ENCODE measurements at regions not wholly inside any gene's neighbourhood (a gene's known extent, or its start where the extent isn't known, plus 50 kb on each side); places are given as distances from the start of the nearest gene placed in this dataset.

GRCh38 chr10:120715171-120715570 lies 136.0 kb upstream of the WDR11 start:
- DNase-seq = no peak
- POLR2A ChIA-PET = no interaction called here
- no peaks in the 10 kb centered on the region for H3K4me1 ChIP-seq (ENCODE audit: control insufficient read depth in 1 of 2, extremely low read depth in 1 of 2, insufficient read depth in 2 of 2, low read length in 2 of 2)
- H3K27me3 Mint-ChIP-seq = no peaks in the 10 kb centered on the region
- no peak for ATAC-seq (replicated peaks in 1 of 4)
- H3K27ac Mint-ChIP-seq = no peak overlapping the region
- no peaks in the 10 kb centered on the region for H3K36me3 Mint-ChIP-seq
- H3K9me3 Mint-ChIP-seq = peaks cover 0 to 4% (median 0%) of the 10 kb centered on the region in 3 donors
- H3K9me3 ChIP-seq = no peaks in the 10 kb centered on the region
- H3K27me3 ChIP-seq (replicated peaks in 1 of 2; ENCODE audit: control insufficient read depth in 2 of 2, extremely low read depth in 1 of 2, insufficient read depth in 2 of 2, low read length in 1 of 2) = peaks cover 0 to 12% of the 10 kb centered on the region in 2 experiments
- H3K4me1 Mint-ChIP-seq = no peaks in the 10 kb centered on the region
- CTCF ChIA-PET = no interaction called here
- no peak overlapping the region for H3K27ac ChIP-seq (ENCODE audit: low read length)
- 15% methylated on average over 3 of the region's 3 CpGs for WGBS (ENCODE audit: insufficient coverage)
- H3K4me3 Mint-ChIP-seq = no peak overlapping the region
- no peak overlapping the region for H3K4me3 ChIP-seq (ENCODE audit: control insufficient read depth in 1 of 2, extremely low read depth in 1 of 2, low read length in 1 of 2)
- no peaks in the 10 kb centered on the region for H3K36me3 ChIP-seq (ENCODE audit: control insufficient read depth in 2 of 2, extremely low read depth in 1 of 2, insufficient read depth in 1 of 2, low read length in 1 of 2)

- H3K36me3 Mint-ChIP-seq = no peaks in the 10 kb centered on the region
Measured at GRCh38 chr10:120719333-120719732, 131.8 kb upstream of the WDR11 start.

GRCh38 chr10:120727001-120727400 lies 124.2 kb upstream of the WDR11 start:
- WGBS (ENCODE audit: insufficient coverage) = no CpG with 5 or more reads among the region's 2 CpGs
- POLR2A ChIA-PET = no interaction called here

More at GRCh38 chr10:120719333-120719732, 131.8 kb upstream of the WDR11 start:
- H3K4me3 Mint-ChIP-seq = no peak overlapping the region
- Histone ChIP-seq H3K27me3 (replicated peaks in 1 of 2; ENCODE audit: control insufficient read depth in 2 of 2, extremely low read depth in 1 of 2, insufficient read depth in 2 of 2, low read length in 1 of 2) (no peaks in the 10 kb centered on the region), H3K9me3 (no peaks in the 10 kb centered on the region), H3K4me1 (ENCODE audit: control insufficient read depth in 1 of 2, extremely low read depth in 1 of 2, insufficient read depth in 2 of 2, low read length in 2 of 2) (no peaks in the 10 kb centered on the region), H3K36me3 (ENCODE audit: control insufficient read depth in 2 of 2, extremely low read depth in 1 of 2, insufficient read depth in 1 of 2, low read length in 1 of 2) (no peaks in the 10 kb centered on the region), H3K4me3 (ENCODE audit: control insufficient read depth in 1 of 2, extremely low read depth in 1 of 2, low read length in 1 of 2) (no peak overlapping the region), H3K27ac (ENCODE audit: low read length) (no peak overlapping the region)
- ATAC-seq (replicated peaks in 1 of 4) = no peak
- POLR2A ChIA-PET = no interaction called here
- no peaks in the 10 kb centered on the region for H3K4me1 Mint-ChIP-seq
- CTCF ChIA-PET = no interaction called here
- no peak overlapping the region for H3K27ac Mint-ChIP-seq
- peaks cover 0 to 5% of the 10 kb centered on the region in 2 donors for H3K27me3 Mint-ChIP-seq
- H3K9me3 Mint-ChIP-seq = peaks cover 0 to 4% (median 0%) of the 10 kb centered on the region in 3 donors
- DNase-seq = no peak

GRCh38 chr10:120729547-120729946 lies 121.6 kb upstream of the WDR11 start:
- Mint-ChIP-seq H3K27me3 (peaks cover 3 to 6% of the 10 kb centered on the region in 2 donors), H3K9me3 (no peaks in the 10 kb centered on the region), H3K27ac (no peak overlapping the region), H3K4me1 (no peaks in the 10 kb centered on the region), H3K36me3 (no peaks in the 10 kb centered on the region), H3K4me3 (no peak overlapping the region)
- Histone ChIP-seq H3K27ac (ENCODE audit: low read length) (no peak overlapping the region), H3K4me3 (ENCODE audit: control insufficient read depth in 1 of 2, extremely low read depth in 1 of 2, low read length in 1 of 2) (no peak overlapping the region), H3K4me1 (ENCODE audit: control insufficient read depth in 1 of 2, extremely low read depth in 1 of 2, insufficient read depth in 2 of 2, low read length in 2 of 2) (no peaks in the 10 kb centered on the region), H3K9me3 (no peaks in the 10 kb centered on the region), H3K36me3 (ENCODE audit: control insufficient read depth in 2 of 2, extremely low read depth in 1 of 2, insufficient read depth in 1 of 2, low read length in 1 of 2) (no peaks in the 10 kb centered on the region), H3K27me3 (replicated peaks in 1 of 2; ENCODE audit: control insufficient read depth in 2 of 2, extremely low read depth in 1 of 2, insufficient read depth in 2 of 2, low read length in 1 of 2) (no peaks in the 10 kb centered on the region)
- no CpG with 5 or more reads among the region's 1 CpG for WGBS (ENCODE audit: insufficient coverage)
- DNase-seq (no peak), ATAC-seq (replicated peaks in 1 of 4) (no peak)
- CTCF ChIA-PET = no interaction called here
- POLR2A ChIA-PET = no interaction called here

More at GRCh38 chr10:120727001-120727400, 124.2 kb upstream of the WDR11 start:
- Histone ChIP-seq H3K27me3 (replicated peaks in 1 of 2; ENCODE audit: control insufficient read depth in 2 of 2, extremely low read depth in 1 of 2, insufficient read depth in 2 of 2, low read length in 1 of 2) (no peaks in the 10 kb centered on the region), H3K4me1 (ENCODE audit: control insufficient read depth in 1 of 2, extremely low read depth in 1 of 2, insufficient read depth in 2 of 2, low read length in 2 of 2) (no peaks in the 10 kb centered on the region), H3K4me3 (ENCODE audit: control insufficient read depth in 1 of 2, extremely low read depth in 1 of 2, low read length in 1 of 2) (no peak overlapping the region), H3K9me3 (no peaks in the 10 kb centered on the region), H3K36me3 (ENCODE audit: control insufficient read depth in 2 of 2, extremely low read depth in 1 of 2, insufficient read depth in 1 of 2, low read length in 1 of 2) (no peaks in the 10 kb centered on the region), H3K27ac (ENCODE audit: low read length) (no peak overlapping the region)
- H3K27ac Mint-ChIP-seq = no peak overlapping the region
- CTCF ChIA-PET = no interaction called here
- no peaks in the 10 kb centered on the region for H3K4me1 Mint-ChIP-seq
- DNase-seq (no peak), ATAC-seq (replicated peaks in 1 of 4) (no peak)
- peaks cover 2 to 12% of the 10 kb centered on the region in 2 donors for H3K27me3 Mint-ChIP-seq
- H3K9me3 Mint-ChIP-seq = no peaks in the 10 kb centered on the region
- no peak overlapping the region for H3K4me3 Mint-ChIP-seq
- no peaks in the 10 kb centered on the region for H3K36me3 Mint-ChIP-seq

- H3K9me3 ChIP-seq = no peaks in the 10 kb centered on the region
- no peak overlapping the region for H3K4me3 ChIP-seq (ENCODE audit: control insufficient read depth in 1 of 2, extremely low read depth in 1 of 2, low read length in 1 of 2)
- Mint-ChIP-seq H3K4me1 (no peaks in the 10 kb centered on the region), H3K27me3 (peaks cover 5 to 8% of the 10 kb centered on the region in 2 donors), H3K4me3 (no peak overlapping the region), H3K27ac (no peak overlapping the region), H3K9me3 (no peaks in the 10 kb centered on the region), H3K36me3 (no peaks in the 10 kb centered on the region)
- ATAC-seq (replicated peaks in 1 of 4) = no peak
- CTCF ChIA-PET = no interaction called here
- POLR2A ChIA-PET = no interaction called here
- H3K4me1 ChIP-seq (ENCODE audit: control insufficient read depth in 1 of 2, extremely low read depth in 1 of 2, insufficient read depth in 2 of 2, low read length in 2 of 2) = no peaks in the 10 kb centered on the region
- H3K27ac ChIP-seq (ENCODE audit: low read length) = no peak overlapping the region
- no peaks in the 10 kb centered on the region for H3K27me3 ChIP-seq (replicated peaks in 1 of 2; ENCODE audit: control insufficient read depth in 2 of 2, extremely low read depth in 1 of 2, insufficient read depth in 2 of 2, low read length in 1 of 2)
- no peaks in the 10 kb centered on the region for H3K36me3 ChIP-seq (ENCODE audit: control insufficient read depth in 2 of 2, extremely low read depth in 1 of 2, insufficient read depth in 1 of 2, low read length in 1 of 2)
- WGBS (ENCODE audit: insufficient coverage) = no CpG with 5 or more reads among the region's 1 CpG
- DNase-seq = no peak
Measured at GRCh38 chr10:120732067-120732466, 119.1 kb upstream of the WDR11 start.

GRCh38 chr10:120732643-120733313 lies 118.4 kb upstream of the WDR11 start:
- H3K27me3 Mint-ChIP-seq = peaks cover 5 to 8% of the 10 kb centered on the region in 2 donors
- no peaks in the 10 kb centered on the region for H3K36me3 Mint-ChIP-seq
- H3K9me3 ChIP-seq = no peaks in the 10 kb centered on the region
- DNase-seq (no peak), ATAC-seq (replicated peaks in 1 of 4) (no peak)
- H3K4me1 Mint-ChIP-seq = no peaks in the 10 kb centered on the region
- H3K27ac Mint-ChIP-seq = no peak overlapping the region
- POLR2A ChIA-PET = no interaction called here
- no peak overlapping the region for H3K27ac ChIP-seq (ENCODE audit: low read length)
- H3K4me3 Mint-ChIP-seq = no peak overlapping the region
- H3K9me3 Mint-ChIP-seq = no peaks in the 10 kb centered on the region
- H3K27me3 ChIP-seq (replicated peaks in 1 of 2; ENCODE audit: control insufficient read depth in 2 of 2, extremely low read depth in 1 of 2, insufficient read depth in 2 of 2, low read length in 1 of 2) = no peaks in the 10 kb centered on the region
- WGBS (ENCODE audit: insufficient coverage) = 80% methylated on average over 1 of the region's 4 CpGs
- no peaks in the 10 kb centered on the region for H3K4me1 ChIP-seq (ENCODE audit: control insufficient read depth in 1 of 2, extremely low read depth in 1 of 2, insufficient read depth in 2 of 2, low read length in 2 of 2)
- H3K4me3 ChIP-seq (ENCODE audit: control insufficient read depth in 1 of 2, extremely low read depth in 1 of 2, low read length in 1 of 2) = no peak overlapping the region
- CTCF ChIA-PET = no interaction called here
- no peaks in the 10 kb centered on the region for H3K36me3 ChIP-seq (ENCODE audit: control insufficient read depth in 2 of 2, extremely low read depth in 1 of 2, insufficient read depth in 1 of 2, low read length in 1 of 2)
